Ovary (tissue), 7 donors: ENCODE measurements at regions not wholly inside any gene's neighbourhood (a gene's known extent, or its start where the extent isn't known, plus 50 kb on each side); places are given as distances from the start of the nearest gene placed in this dataset.

Source experiments
- DNase-seq, 5 donors: peaks; one replicate each; pipeline ENCODE4 v3.0.0-alpha.2; 2019 to 2020
- H3K27ac ChIP-seq, 2 donors: fragments of 200-600 bp; one replicate each; pipeline versions ENCODE4 v1.5.1 to v1.8.0; 2019 to 2022
- H3K27me3 ChIP-seq: fragments of 200-600 bp; one replicate; pipeline ENCODE4 v1.8.0; 2022
- H3K36me3 ChIP-seq: fragments of 200-600 bp; sonication (generic); one replicate; pipeline ENCODE4 v1.5.1; 2019
- H3K4me1 ChIP-seq: one replicate; pipeline ENCODE4 v1.8.1; 2013; ENCODE audit warnings: mild to moderate bottlenecking, moderate library complexity; ENCODE audit not compliant: insufficient read depth
- H3K4me3 ChIP-seq: fragments of 200-600 bp; sonication (generic); one replicate; pipeline ENCODE4 v1.5.1; 2017
- H3K9me3 ChIP-seq, 2 donors: fragments of 200-600 bp in 1 of 2; sonication (generic) in 1 of 2; one replicate each; pipeline versions ENCODE4 v1.5.1 to v1.8.1; 2013 to 2019; ENCODE audit warnings: mild to moderate bottlenecking in 1 of 2, moderate library complexity in 1 of 2
- CTCF ChIP-seq, 3 donors: fragments of 450-650 bp in 2 of 3; fragments of 200-600 bp in 1 of 3; IDR thresholded peaks; one replicate each; pipeline versions ENCODE4 v1.5.1 to v1.8.0; 2016 to 2022; ENCODE audit warnings: antibody characterized with exemption in 3 of 3, mild to moderate bottlenecking in 1 of 3
- EP300 ChIP-seq: sonication (generic); formaldehyde crosslinking; IDR thresholded peaks from one replicate; pipeline ENCODE4 v1.6.1; 2017; ENCODE audit warnings: antibody characterized with exemption
- POLR2A ChIP-seq: fragments of 450-650 bp; IDR thresholded peaks from one replicate; pipeline ENCODE4 v1.6.1; 2017; ENCODE audit warnings: antibody characterized with exemption, mild to moderate bottlenecking, moderate library complexity
- WGBS, 3 donors: extraction: QIAGEN DNeasy Blood & Tissue Kit in 1 of 3; methylation state at CpG; one replicate each; pipeline versions ENCODE4 v1.1.5 to v1.1.7; 2013 to 2017; 5-methylcytosine and 5-hydroxymethylcytosine counted together
- intact Hi-C, 4 donors: fragments of 100-400 bp; cut with DNase I; formaldehyde crosslinking; loops; one replicate each; pipeline versions ENCODE4 v1.11.0 to v1.15.1; 2022 to 2023
- donor health status: DM: no; HTN: no; CAD: no; lungs with moderate emphysema.
- donor health status: DM: no; HTN: no; CAD: no.
- donor health status: Bipolar disorder and iron deficiency.
- donor health status: DM: no; HTN: no; CAD: no.
- donor health status: DM: yes; HTN: yes; CAD: no.

GRCh38 chr18:78704971-78705461 is 274.6 kb upstream of the SALL3 start:
- TF ChIP-seq CTCF (IDR thresholded peaks at IDR 0.05) (no peak), POLR2A (no peak), EP300 (no peak)
- intact Hi-C loops = no loop called here
- no peak overlapping the region for H3K27ac ChIP-seq
- WGBS, 3 donors = 70 to 81% (median 74%) methylated on average over 16 of the region's 16 CpGs
- H3K27me3 ChIP-seq = no peaks in the 10 kb centered on the region
- no peaks in the 10 kb centered on the region for H3K4me1 ChIP-seq
- no peak for DNase-seq
- no peaks in the 10 kb centered on the region for H3K36me3 ChIP-seq
- no peak overlapping the region for H3K4me3 ChIP-seq
- H3K9me3 ChIP-seq = no peaks in the 10 kb centered on the region

- Histone ChIP-seq H3K9me3 (no peaks in the 10 kb centered on the region), H3K4me3 (no peak overlapping the region), H3K27ac (no peak overlapping the region), H3K4me1 (no peaks in the 10 kb centered on the region), H3K27me3 (no peaks in the 10 kb centered on the region), H3K36me3 (no peaks in the 10 kb centered on the region)
- intact Hi-C loops = no loop called here
- TF ChIP-seq POLR2A = no peak
- TF ChIP-seq EP300 = no peak
- TF ChIP-seq CTCF (IDR thresholded peaks at IDR 0.05) = no peak
- 80 to 87% (median 81%) methylated on average over 8 of the region's 8 CpGs for WGBS, 3 donors
- DNase-seq = no peak
Observed at GRCh38 chr18:78709261-78709809, 270.3 kb upstream of the SALL3 start.

DNA sequence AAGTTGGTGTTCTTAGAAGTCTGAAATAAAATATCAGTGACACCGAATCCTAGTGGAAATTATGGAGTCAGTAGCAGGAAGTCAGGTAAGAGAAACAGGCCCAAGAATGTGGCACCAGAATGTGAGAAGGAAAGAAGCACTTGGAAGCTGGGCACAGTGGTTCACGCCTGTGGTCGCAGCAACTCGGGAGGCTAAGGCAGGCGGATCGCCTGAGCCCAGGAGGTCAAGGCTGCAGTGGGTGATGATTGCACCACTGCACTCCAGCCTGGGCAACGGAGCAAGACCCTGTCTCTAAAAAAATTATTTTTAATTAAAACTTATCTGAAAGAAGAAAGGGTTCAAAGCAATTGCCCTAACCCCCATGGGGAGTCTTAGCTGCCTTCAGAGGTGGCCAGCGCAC is 268.3 kb upstream of the SALL3 start:
- Histone ChIP-seq H3K36me3 (no peaks in the 10 kb centered on the region), H3K27me3 (no peaks in the 10 kb centered on the region), H3K27ac (no peak overlapping the region), H3K4me1 (no peaks in the 10 kb centered on the region), H3K4me3 (no peak overlapping the region), H3K9me3 (no peaks in the 10 kb centered on the region)
- 82 to 89% (median 84%) methylated on average over 8 of the region's 8 CpGs for WGBS, 3 donors
- no peak for DNase-seq
- no peak for TF ChIP-seq CTCF (IDR thresholded peaks at IDR 0.05)
- no peak for TF ChIP-seq EP300
- no peak for TF ChIP-seq POLR2A
- intact Hi-C loops = no loop called here

GRCh38 chr18:78711971-78712370 is 267.6 kb upstream of the SALL3 start:
- DNase-seq = no peak
- no peaks in the 10 kb centered on the region for H3K36me3 ChIP-seq
- no peaks in the 10 kb centered on the region for H3K4me1 ChIP-seq
- no peak for TF ChIP-seq POLR2A
- TF ChIP-seq CTCF (IDR thresholded peaks at IDR 0.05) = no peak
- TF ChIP-seq EP300 = no peak
- intact Hi-C loops = no loop called here
- 65 to 80% (median 73%) methylated on average over 4 of the region's 4 CpGs for WGBS, 3 donors
- no peaks in the 10 kb centered on the region for H3K9me3 ChIP-seq
- no peak overlapping the region for H3K4me3 ChIP-seq
- no peak overlapping the region for H3K27ac ChIP-seq
- H3K27me3 ChIP-seq = no peaks in the 10 kb centered on the region
